ENCODE measurements at regions not wholly inside any gene's neighbourhood (a gene's known extent, or its start where the extent isn't known, plus 50 kb on each side); places are given as distances from the start of the nearest gene placed in this dataset.

DNA sequence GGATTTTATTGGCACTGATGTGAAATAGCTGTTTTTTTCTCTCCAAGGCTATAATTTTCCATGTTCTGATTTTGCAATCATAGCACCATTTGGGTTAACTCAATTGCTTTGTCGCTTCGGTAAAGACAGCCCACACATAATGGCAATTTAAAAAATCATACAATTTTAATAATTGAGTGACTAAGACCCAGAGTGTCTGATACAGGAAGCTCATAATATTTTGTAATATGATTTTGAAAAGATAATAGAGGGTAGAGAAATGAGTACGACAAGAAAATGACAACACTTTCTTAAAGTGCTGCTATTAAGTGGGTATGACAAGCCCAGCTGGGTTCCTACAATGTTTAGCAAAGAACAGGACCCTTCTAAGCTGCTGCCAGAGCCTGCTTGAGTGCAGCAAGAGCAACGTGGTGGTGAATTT is 439.1 kb downstream of the METTL15 start:
- TF ChIP-seq, protein P1, sequence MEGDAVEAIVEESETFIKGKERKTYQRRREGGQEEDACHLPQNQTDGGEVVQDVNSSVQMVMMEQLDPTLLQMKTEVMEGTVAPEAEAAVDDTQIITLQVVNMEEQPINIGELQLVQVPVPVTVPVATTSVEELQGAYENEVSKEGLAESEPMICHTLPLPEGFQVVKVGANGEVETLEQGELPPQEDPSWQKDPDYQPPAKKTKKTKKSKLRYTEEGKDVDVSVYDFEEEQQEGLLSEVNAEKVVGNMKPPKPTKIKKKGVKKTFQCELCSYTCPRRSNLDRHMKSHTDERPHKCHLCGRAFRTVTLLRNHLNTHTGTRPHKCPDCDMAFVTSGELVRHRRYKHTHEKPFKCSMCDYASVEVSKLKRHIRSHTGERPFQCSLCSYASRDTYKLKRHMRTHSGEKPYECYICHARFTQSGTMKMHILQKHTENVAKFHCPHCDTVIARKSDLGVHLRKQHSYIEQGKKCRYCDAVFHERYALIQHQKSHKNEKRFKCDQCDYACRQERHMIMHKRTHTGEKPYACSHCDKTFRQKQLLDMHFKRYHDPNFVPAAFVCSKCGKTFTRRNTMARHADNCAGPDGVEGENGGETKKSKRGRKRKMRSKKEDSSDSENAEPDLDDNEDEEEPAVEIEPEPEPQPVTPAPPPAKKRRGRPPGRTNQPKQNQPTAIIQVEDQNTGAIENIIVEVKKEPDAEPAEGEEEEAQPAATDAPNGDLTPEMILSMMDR (IDR thresholded peaks at IDR 0.05; ENCODE audit: borderline replicate concordance, insufficient read depth, low read depth, low read length), result no peak
- H3K4me3 ChIP-seq (ENCODE audit: low read depth, low read length), result no peak overlapping the region

DNA sequence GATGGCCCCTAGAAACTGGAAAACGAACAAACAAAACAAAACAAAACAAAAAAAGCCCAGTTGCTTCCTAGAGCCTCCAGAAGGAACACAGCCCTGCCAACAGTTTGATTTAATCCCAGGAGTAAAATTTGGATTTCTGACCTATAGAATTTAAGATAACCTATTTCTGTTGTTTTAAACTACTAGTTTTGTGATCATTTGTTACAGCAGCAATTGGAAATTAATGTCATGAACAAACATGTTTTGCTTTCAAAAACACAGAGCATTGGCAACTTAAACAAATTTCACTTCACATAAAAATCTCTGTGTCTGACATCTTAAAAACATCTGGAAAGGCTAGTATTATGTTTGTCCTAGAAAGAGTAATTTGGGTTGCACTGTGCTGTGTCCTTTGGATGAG is 437.3 kb downstream of the METTL15 start:
- H3K4me3 ChIP-seq (ENCODE audit: low read depth, low read length), result no peak overlapping the region
- TF ChIP-seq, protein P1 (IDR thresholded peaks at IDR 0.05; ENCODE audit: borderline replicate concordance, insufficient read depth, low read depth, low read length), result no peak

DNA sequence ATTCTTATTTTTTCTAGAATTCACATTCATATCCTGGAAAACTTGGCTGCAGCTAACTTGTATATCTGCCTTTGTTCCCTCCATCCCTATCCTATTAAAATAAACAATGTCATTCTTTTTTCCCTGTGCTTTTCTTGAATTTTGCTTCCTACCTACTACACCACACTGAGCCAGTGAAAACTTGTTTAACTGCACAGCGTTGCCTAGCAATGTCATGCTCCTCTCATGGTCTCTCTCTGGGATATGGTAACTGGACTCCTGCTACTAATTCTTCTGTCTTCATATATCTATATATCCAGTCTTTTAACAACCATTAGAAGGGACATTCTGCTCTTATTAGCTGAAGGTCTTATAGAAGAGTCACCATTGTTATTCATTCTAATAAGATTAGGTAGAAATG is 434.4 kb downstream of the METTL15 start:
- TF ChIP-seq, protein P1 (IDR thresholded peaks at IDR 0.05; ENCODE audit: borderline replicate concordance, insufficient read depth, low read depth, low read length), result no peak
- H3K4me3 ChIP-seq (ENCODE audit: low read depth, low read length), result no peak overlapping the region

DNA sequence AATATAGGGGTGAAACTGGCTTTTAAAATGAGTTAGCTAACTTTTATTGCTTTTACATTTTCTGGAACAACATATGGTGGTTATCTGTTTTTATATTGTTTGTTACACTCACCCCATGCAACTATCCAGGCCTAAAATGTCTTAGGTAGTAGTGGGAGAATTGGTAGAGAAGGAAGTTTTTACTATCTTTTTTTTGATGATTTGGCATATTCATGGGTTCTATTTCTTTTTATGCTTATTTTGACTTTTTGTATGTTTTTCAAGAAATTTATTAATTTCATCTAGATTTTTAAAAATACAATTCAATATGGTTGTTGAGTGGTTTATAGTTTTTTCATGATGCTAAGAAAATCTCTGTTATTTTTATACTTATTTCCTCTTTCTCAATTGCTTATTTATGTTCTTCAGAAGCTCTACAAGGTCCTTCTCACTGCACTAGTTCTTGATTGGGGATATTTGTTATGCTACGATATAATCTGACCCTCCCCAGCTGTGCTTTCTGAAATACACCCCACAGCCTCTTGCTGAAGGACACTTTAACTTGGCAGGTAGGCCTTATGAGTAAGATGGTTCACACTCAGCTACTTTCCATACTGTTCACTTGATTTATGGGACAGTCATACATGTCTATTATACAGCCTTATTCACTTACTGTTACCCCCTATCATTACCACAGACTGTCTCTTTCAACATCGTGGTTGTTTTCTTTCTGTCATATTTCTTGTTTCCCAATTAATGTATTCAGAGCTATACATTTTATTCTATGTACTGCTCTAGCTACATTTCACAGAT is 431.2 kb downstream of the METTL15 start:
- TF ChIP-seq, protein P1 (IDR thresholded peaks at IDR 0.05; ENCODE audit: borderline replicate concordance, insufficient read depth, low read depth, low read length), result no peak

DNA sequence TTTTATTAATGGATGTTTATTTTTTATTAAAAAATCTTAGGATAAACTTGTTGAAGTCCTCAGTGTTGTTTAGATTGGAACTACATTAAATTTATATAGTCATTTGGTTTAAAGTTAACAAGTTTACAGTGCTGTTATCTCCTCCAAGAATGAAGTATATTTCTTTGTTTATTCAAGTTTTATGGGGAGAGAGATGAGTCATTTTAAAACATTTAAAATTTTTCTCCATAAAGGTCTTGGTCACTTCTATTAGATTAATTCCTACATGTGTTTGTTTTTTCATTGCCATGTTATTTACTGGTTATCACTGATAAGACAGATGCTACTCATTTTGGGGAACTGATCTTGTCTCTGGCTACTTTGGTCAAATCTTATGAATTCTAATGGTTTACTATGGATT is 429.6 kb downstream of the METTL15 start:
- TF ChIP-seq, protein P1 (IDR thresholded peaks at IDR 0.05; ENCODE audit: borderline replicate concordance, insufficient read depth, low read depth, low read length), result no peak

More for the DNA sequence above, 431.2 kb downstream of the METTL15 start:
- H3K4me3 ChIP-seq (ENCODE audit: low read depth, low read length), result no peak overlapping the region

DNA sequence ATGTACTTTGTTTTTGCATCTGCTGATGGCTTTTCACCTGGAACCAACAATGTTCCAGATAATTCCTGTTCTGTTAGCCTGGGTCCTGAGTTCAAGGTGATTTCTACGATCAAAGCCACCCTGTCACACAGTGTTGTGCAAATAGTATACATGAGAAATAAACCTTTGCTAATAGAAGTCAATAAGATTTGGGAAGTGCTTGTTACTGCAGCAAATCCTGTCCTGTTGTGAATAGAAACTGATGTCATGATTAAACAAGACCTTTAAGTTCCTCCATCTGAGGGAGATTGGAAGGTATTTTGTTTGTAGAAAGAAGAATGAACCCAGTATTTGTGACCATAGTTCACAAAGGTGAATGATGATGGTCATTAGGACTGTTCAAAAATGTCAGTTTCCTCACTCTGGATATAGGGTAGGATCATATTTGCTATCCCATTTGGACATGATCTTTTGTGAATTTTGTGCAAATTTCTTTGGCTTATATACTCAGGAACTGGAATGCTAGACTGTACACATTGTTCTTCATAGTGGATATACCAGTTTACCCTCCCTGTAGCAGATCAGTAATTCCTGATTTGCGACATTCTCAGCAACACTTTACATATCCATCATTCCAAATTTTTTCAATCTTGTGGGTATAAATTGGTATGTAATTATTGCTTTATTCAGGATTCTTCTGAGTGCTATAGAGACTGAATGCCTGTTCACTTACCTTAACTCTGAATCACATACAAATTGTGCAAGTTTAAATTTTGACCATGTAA is 428.5 kb downstream of the METTL15 start:
- H3K4me3 ChIP-seq (ENCODE audit: low read depth, low read length), result no peak overlapping the region
- TF ChIP-seq, protein P1 (IDR thresholded peaks at IDR 0.05; ENCODE audit: borderline replicate concordance, insufficient read depth, low read depth, low read length), result no peak

More for the DNA sequence above, 429.6 kb downstream of the METTL15 start:
- no peak overlapping the region for H3K4me3 ChIP-seq (ENCODE audit: low read depth, low read length)
